Mesenchymal stem cell (in vitro differentiated cells and primary cell): ENCODE measurements at regions not wholly inside any gene's neighbourhood (a gene's known extent, or its start where the extent isn't known, plus 50 kb on each side); places are given as distances from the start of the nearest gene placed in this dataset.

Experiments used
- DNase-seq: peaks from one replicate; pipeline ENCODE4 v3.0.0-alpha.2; 2013
- H2AFZ ChIP-seq: one replicate; pipeline ENCODE4 v1.6.1; 2013; ENCODE audit warnings: low read depth, mild to moderate bottlenecking, control low read depth, inconsistent platforms, low read length, moderate library complexity
- H2AK5ac ChIP-seq: 2 replicates; pipeline ENCODE4 v1.6.1; 2013; ENCODE audit warnings: low read length, moderate library complexity, mild to moderate bottlenecking, inconsistent platforms; ENCODE audit not compliant: severe bottlenecking
- H2BK120ac ChIP-seq: one replicate; pipeline ENCODE4 v1.6.1; 2013; ENCODE audit warnings: low read depth, mild to moderate bottlenecking, inconsistent platforms, low read length, moderate library complexity
- H2BK12ac ChIP-seq, 2 experiments: one replicate each; pipeline ENCODE4 v1.6.1; 2013; ENCODE audit warnings: inconsistent platforms in 2 of 2, low read length in 2 of 2, mild to moderate bottlenecking in 2 of 2, moderate library complexity in 2 of 2, control low read depth in 1 of 2
- H2BK15ac ChIP-seq: one replicate; pipeline ENCODE4 v1.6.1; 2013; ENCODE audit warnings: mild to moderate bottlenecking, low read depth, inconsistent platforms; ENCODE audit not compliant: poor library complexity, severe bottlenecking
- H2BK5ac ChIP-seq: 2 replicates; pipeline ENCODE4 v1.6.1; 2013; ENCODE audit warnings: low read depth, mild to moderate bottlenecking, low read length, control low read depth, inconsistent platforms; ENCODE audit not compliant: poor library complexity, severe bottlenecking
- H3K14ac ChIP-seq, 2 experiments: one replicate each; pipeline ENCODE4 v1.6.1; 2013; ENCODE audit warnings: inconsistent platforms in 2 of 2, low read length in 2 of 2, control low read depth in 1 of 2, mild to moderate bottlenecking in 1 of 2, moderate library complexity in 1 of 2
- H3K18ac ChIP-seq, 2 experiments: one replicate each; pipeline ENCODE4 v1.6.1; 2013; ENCODE audit warnings: inconsistent platforms in 2 of 2, low read length in 2 of 2, control low read depth in 1 of 2, low read depth in 1 of 2, mild to moderate bottlenecking in 1 of 2
- H3K23ac ChIP-seq, 2 experiments: one replicate each; pipeline ENCODE4 v1.6.1; 2013; ENCODE audit warnings: inconsistent platforms in 2 of 2, low read length in 2 of 2, mild to moderate bottlenecking in 2 of 2, moderate library complexity in 2 of 2, control low read depth in 1 of 2
- H3K27ac ChIP-seq: 2 replicates; pipeline ENCODE4 v1.5.1; 2013; ENCODE audit warnings: mild to moderate bottlenecking, moderate library complexity, low read length, control low read depth, inconsistent platforms; ENCODE audit not compliant: poor library complexity, severe bottlenecking
- H3K27me3 ChIP-seq, 2 experiments: 2 replicates each; pipeline versions ENCODE4 v1.6.1 to v1.7.0; 2013; ENCODE audit warnings: low read length in 2 of 2, mild to moderate bottlenecking in 2 of 2, moderate library complexity in 2 of 2, control low read depth in 1 of 2, inconsistent platforms in 1 of 2; ENCODE audit not compliant: control insufficient read depth in 1 of 2, insufficient read depth in 1 of 2
- H3K36me3 ChIP-seq, 2 experiments: 2 replicates each; pipeline versions ENCODE4 v1.6.1 to v1.7.0; 2013; ENCODE audit warnings: low read length in 2 of 2, control low read depth in 1 of 2, inconsistent platforms in 1 of 2, low read depth in 1 of 2, mild to moderate bottlenecking in 1 of 2; ENCODE audit not compliant: insufficient read depth in 2 of 2, control insufficient read depth in 1 of 2
- H3K4ac ChIP-seq, 2 experiments: one replicate each; pipeline ENCODE4 v1.6.1; 2013; ENCODE audit warnings: inconsistent platforms in 2 of 2, low read length in 2 of 2, mild to moderate bottlenecking in 2 of 2, moderate library complexity in 2 of 2, control low read depth in 1 of 2, low read depth in 1 of 2
- H3K4me1 ChIP-seq: 2 replicates; pipeline ENCODE4 v1.6.1; 2013; ENCODE audit warnings: low read depth, low read length, control low read depth; ENCODE audit not compliant: control insufficient read depth, insufficient read depth
- H3K4me2 ChIP-seq: 2 replicates; pipeline ENCODE4 v1.6.1; 2013; ENCODE audit warnings: low read length, mild to moderate bottlenecking, inconsistent platforms; ENCODE audit not compliant: poor library complexity, severe bottlenecking
- H3K4me3 ChIP-seq, 2 experiments: 2 replicates each; pipeline versions ENCODE4 v1.5.1 to v1.7.0; 2013; ENCODE audit warnings: low read length in 2 of 2, mild to moderate bottlenecking in 2 of 2, control low read depth in 1 of 2, low read depth in 1 of 2; ENCODE audit not compliant: insufficient read depth in 1 of 2
- H3K79me1 ChIP-seq: replicated peaks from 2 replicates; pipeline ENCODE4 v1.6.1; 2013; ENCODE audit warnings: mild to moderate bottlenecking, control low read depth, low read length, inconsistent platforms; ENCODE audit not compliant: poor library complexity, severe bottlenecking
- H3K9ac ChIP-seq: 2 replicates; pipeline ENCODE4 v1.7.0; 2013; ENCODE audit warnings: mild to moderate bottlenecking, low read length, moderate library complexity
- H3K9me3 ChIP-seq: 2 replicates; pipeline ENCODE4 v1.7.0; 2013; ENCODE audit warnings: mild to moderate bottlenecking, low read length; ENCODE audit not compliant: control insufficient read depth
- H4K8ac ChIP-seq: one replicate; pipeline ENCODE4 v1.6.1; 2013; ENCODE audit warnings: inconsistent platforms, mild to moderate bottlenecking, low read length, moderate library complexity
- H4K91ac ChIP-seq: one replicate; pipeline ENCODE4 v1.6.1; 2013; ENCODE audit warnings: mild to moderate bottlenecking, low read length, inconsistent platforms
- WGBS: methylation state at CpG from one replicate; pipeline ENCODE4 v1.1.7; 2013; ENCODE audit warnings: mixed read lengths; 5-methylcytosine and 5-hydroxymethylcytosine counted together

- Histone ChIP-seq H3K4ac (no peak overlapping the region), H3K9me3 (no peaks in the 10 kb centered on the region), H2AK5ac (peak overlapping the region; percentile 71), H3K9ac (no peak overlapping the region), H4K91ac (no peak overlapping the region), H3K4me1 (peaks cover 8% of the 10 kb centered on the region), H2BK15ac (no peak overlapping the region), H4K8ac (no peak overlapping the region), H3K14ac (no peak overlapping the region), H3K79me1 (no peaks in the 10 kb centered on the region), H2AFZ (no peak overlapping the region), H3K27me3 (no peaks in the 10 kb centered on the region), H3K4me3 (no peak overlapping the region), H3K4me2 (no peak overlapping the region), H2BK5ac (peak overlapping the region; percentile 37), H2BK12ac (no peak overlapping the region), H3K36me3 (no peaks in the 10 kb centered on the region), H3K23ac (no peak overlapping the region), H3K27ac (peak overlapping the region; percentile 59), H3K18ac (no peak overlapping the region), H2BK120ac (no peak overlapping the region)
- 82% methylated on average over 6 of the region's 7 CpGs for WGBS
- DNase-seq, result peak; percentile 21
Measured at GRCh38 chr12:63302269-63302940, 151.4 kb upstream of the AVPR1A start.

GRCh38 chr12:63301311-63301710, 150.3 kb upstream of the AVPR1A start:
- Histone ChIP-seq H3K4me2 (no peak overlapping the region), H3K79me1 (no peaks in the 10 kb centered on the region)

GRCh38 chr12:63298386-63298930, 147.5 kb upstream of the AVPR1A start:
- no peak overlapping the region for H3K27ac ChIP-seq
- no peak overlapping the region for H4K91ac ChIP-seq
- H2BK5ac ChIP-seq, result no peak overlapping the region
- no peak overlapping the region for H2AK5ac ChIP-seq
- H3K23ac ChIP-seq, result no peak overlapping the region
- no peaks in the 10 kb centered on the region for H3K27me3 ChIP-seq
- WGBS, result 78% methylated on average over 1 of the region's 2 CpGs
- H2AFZ ChIP-seq, result no peak overlapping the region
- DNase-seq, result peak; percentile 6
- H3K18ac ChIP-seq, result no peak overlapping the region
- H3K4me3 ChIP-seq, result no peak overlapping the region
- peaks cover 7% of the 10 kb centered on the region for H3K4me1 ChIP-seq
- no peak overlapping the region for H3K4me2 ChIP-seq
- no peak overlapping the region for H2BK12ac ChIP-seq
- H3K36me3 ChIP-seq, result no peaks in the 10 kb centered on the region
- no peaks in the 10 kb centered on the region for H3K79me1 ChIP-seq
- H2BK15ac ChIP-seq, result no peak overlapping the region
- no peak overlapping the region for H3K14ac ChIP-seq
- H2BK120ac ChIP-seq, result no peak overlapping the region
- no peaks in the 10 kb centered on the region for H3K9me3 ChIP-seq
- H4K8ac ChIP-seq, result no peak overlapping the region
- no peak overlapping the region for H3K9ac ChIP-seq
- no peak overlapping the region for H3K4ac ChIP-seq

More at GRCh38 chr12:63301311-63301710, 150.3 kb upstream of the AVPR1A start:
- Histone ChIP-seq H3K4me1 (peaks cover 8% of the 10 kb centered on the region), H3K23ac (no peak overlapping the region), H2BK15ac (no peak overlapping the region), H3K9ac (no peak overlapping the region), H2BK12ac (no peak overlapping the region), H2BK5ac (no peak overlapping the region), H3K4ac (no peak overlapping the region), H4K91ac (no peak overlapping the region), H3K18ac (no peak overlapping the region), H4K8ac (no peak overlapping the region), H3K14ac (no peak overlapping the region), H2AFZ (no peak overlapping the region), H3K4me3 (no peak overlapping the region), H3K27me3 (no peaks in the 10 kb centered on the region), H3K36me3 (no peaks in the 10 kb centered on the region), H2BK120ac (no peak overlapping the region), H2AK5ac (no peak overlapping the region), H3K9me3 (no peaks in the 10 kb centered on the region), H3K27ac (no peak overlapping the region)
- peak; percentile 26 for DNase-seq

GRCh38 chr12:63294327-63294632, 143.3 kb upstream of the AVPR1A start:
- Histone ChIP-seq H2BK120ac (no peak overlapping the region), H4K91ac (no peak overlapping the region), H3K9me3 (no peaks in the 10 kb centered on the region), H3K79me1 (no peaks in the 10 kb centered on the region), H3K14ac (no peak overlapping the region), H2BK12ac (no peak overlapping the region), H2BK15ac (no peak overlapping the region), H2BK5ac (no peak overlapping the region), H3K23ac (no peak overlapping the region), H3K36me3 (no peaks in the 10 kb centered on the region), H3K9ac (peak overlapping the region; percentile 69), H3K4me3 (no peak overlapping the region), H2AK5ac (no peak overlapping the region), H3K4me2 (no peak overlapping the region), H3K27me3 (no peaks in the 10 kb centered on the region), H3K27ac (no peak overlapping the region), H2AFZ (no peak overlapping the region), H3K4ac (no peak overlapping the region), H3K18ac (no peak overlapping the region), H3K4me1 (no peaks in the 10 kb centered on the region), H4K8ac (no peak overlapping the region)
- peak; percentile 81 for DNase-seq
- 0% methylated on average over 1 of the region's 1 CpG for WGBS
